NCI-H2171 (cell line): ENCODE measurements at regions not wholly inside any gene's neighbourhood (a gene's known extent, or its start where the extent isn't known, plus 50 kb on each side); places are given as distances from the start of the nearest gene placed in this dataset.

ENCODE experiments used
- DNase-seq: peaks from one replicate; lab custom pipeline; 2025; lab: John Stamatoyannopoulos, UW

DNA sequence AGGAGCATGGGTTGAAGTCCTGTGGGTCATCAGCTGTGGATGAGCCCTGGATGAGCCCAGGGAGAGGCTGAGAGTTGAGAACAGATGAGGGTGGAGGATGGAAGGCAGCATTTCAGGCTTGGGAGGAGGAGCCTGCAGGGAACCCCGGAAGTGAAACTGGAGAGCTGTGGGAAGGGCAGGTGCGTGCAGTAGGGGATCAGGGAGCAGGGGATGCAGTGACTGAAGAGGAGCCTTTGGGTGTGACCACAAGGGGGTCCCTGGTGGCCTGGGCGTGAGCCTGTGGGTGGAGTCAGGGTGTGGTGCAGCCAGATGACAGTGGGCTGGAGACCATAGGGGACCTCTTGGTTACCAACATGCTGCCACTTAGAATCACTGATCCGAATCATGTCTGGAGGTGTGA is 115.5 kb downstream of the PAPOLA start:
- DNase-seq = no peak

DNA sequence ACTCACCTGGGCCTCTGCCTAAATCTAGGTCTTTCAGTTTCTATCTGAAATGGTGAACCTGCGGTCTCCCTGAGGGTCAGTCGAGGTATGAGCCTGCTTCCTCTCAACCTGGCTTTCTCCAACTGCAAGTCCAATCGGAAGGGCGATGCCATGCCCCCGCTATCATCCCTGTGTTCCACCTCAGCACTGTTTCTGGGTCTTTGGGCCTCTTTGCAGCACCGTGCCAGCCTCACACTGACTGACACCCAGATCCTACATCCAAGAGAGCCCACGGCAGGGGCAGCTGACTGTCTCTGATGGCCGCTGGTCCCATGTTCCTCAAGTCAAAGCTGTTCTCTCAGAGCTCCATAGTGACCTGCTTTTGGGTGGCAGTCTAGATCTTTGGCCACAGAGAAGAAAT is 120.7 kb downstream of the PAPOLA start:
- no peak for DNase-seq

DNA sequence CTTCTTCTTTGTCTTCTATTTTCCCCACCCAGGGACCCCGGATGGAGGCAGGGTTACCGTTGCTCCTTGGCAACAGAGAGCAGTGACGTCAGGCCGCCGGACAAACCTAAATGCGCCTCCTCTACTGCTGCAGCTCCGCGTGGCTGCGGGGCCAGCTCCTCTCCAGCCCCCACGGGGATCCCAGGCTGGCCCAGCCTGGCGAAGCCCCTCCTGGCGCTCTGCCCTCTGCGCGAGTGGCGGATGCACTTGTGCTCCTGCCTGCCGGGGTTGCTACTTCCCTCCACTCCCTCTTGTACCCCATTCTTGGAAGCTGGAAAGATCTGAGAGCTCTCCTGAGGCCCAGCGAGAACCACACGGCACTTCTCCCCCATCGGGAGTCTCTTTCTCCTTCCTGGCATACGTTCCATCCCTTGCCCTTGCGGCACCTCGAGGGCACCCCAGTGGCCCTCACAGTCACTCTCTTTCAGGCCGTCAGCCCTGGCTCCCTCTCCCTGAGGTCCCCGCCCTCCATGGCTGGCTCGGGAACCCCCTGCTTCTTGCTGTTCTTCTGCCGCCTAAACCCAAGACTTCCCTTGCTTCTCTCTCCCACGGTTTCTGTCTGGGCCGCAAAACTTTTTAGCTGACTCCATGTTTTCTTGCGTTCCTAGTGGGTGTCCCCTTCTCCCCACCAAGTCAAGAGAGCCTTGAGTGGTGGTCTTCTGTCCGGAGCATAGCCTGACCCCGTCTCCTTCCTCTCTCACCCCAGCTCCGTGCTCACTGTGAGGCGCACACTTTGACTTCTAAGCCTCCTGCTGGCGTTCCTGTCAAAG is 121.7 kb downstream of the PAPOLA start:
- no peak for DNase-seq

DNA sequence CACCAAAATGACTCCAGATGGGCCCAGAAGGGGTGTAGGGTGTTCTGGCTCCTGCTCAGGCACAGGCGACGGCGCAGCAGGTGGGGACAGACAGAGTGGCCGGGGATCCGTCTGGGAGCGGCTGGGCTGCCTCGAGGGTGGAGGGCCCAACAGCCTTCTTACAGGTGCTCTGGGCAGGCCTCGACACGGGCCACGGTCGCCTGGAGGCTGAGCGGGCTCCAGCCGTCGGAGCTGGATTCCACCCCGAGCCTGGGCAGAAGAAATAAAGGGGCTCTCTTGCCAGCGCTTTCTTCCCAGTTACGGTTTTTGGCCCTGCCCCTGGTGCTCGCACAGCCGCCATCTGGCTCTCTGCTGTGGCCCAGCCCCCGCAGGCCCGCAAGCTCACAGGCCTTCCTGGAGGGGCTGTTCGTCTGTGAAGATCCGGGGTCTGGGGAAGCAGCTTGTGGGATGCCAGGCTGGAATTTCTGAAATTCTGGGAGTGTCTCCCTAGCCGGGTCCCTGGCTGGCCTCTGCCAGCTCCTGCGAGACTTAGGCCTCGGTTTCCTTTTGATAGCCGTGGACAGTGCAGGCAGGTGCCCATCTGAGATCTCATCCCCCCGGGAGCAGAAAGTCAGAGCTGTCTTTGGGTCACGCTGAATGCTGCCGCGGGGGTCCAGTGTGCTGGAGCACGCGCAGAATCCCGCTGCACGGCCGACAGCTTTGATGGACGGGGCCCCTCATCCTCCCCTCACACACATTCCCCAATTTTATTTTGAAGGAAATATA is 122.7 kb downstream of the PAPOLA start:
- DNase-seq = peak; percentile 19

DNA sequence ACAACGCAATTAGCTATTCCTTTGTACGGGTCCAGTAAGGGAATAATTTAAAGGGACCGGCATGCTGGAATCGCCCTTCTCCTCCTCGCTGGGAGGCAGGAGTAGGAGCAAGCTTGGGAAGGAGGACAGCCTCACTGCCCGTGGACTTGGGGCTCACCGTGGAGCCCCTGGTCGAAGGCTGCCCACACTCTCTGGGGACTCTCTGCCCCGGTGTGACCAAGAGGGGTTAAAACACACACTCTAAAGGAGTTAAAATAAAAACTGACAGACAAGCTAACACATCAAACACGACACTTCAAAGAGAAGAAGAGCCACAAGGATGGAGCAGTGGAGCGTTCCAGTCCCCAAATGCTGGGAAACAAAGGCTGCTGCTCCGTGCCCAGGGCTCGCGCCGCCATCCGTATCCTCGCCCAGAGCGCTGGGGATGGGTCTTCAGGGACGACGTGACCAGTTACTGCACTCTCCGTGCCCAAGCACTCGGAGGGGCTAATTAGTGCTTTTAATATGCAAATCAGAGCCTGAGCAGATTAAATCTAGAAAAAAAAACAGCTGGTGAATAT is 123.3 kb downstream of the PAPOLA start:
- no peak for DNase-seq

DNA sequence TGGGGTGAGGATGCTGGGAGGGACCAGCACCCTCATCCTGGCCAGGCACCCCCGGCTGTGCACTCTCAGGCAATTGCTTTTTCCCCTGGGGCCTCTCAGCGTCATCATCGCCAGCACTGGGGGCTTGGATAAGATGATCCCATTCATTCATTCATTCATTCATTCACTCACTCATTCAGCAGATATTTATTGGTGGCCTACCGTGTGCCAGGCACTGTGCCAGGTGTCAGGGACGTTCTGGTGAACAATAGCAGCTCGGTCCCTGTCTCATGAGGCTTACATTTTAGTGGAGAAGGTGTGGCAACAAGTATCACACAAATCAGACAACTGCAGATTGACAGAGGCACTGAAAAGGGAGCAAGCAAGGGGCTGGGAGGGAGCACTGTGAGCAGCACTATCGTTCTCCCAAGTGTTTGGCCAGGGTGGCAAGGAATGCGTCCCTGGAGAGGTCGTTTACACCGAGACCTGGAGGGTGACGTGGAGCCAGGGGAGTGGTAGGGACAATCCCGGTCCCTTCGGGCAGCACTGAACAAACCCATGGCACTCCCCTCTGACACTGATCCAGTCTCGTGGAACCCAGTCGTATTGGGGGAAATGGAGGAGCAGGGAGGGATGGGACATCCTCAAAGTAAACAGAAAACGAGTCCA is 124.1 kb downstream of the PAPOLA start:
- DNase-seq = no peak

DNA sequence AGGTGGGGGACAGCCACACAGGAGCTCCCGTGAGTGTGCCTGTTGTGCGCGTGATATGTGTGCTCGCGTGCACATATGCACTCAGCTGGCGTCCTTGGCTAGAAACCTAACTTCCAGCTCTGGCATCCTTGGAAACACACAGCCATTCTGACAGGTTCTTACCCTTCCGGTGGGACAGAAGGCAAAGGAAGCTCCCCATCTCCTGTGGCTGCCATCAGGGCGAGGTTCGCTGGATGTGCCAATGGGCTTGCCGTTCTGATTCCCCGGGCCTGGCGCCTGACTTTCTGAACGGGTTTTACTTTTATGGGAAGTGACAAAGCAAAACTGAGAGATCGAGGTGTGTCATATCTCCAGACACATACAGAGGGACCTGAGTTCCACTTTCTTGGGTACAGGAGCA is 124.7 kb downstream of the PAPOLA start:
- DNase-seq = no peak

DNA sequence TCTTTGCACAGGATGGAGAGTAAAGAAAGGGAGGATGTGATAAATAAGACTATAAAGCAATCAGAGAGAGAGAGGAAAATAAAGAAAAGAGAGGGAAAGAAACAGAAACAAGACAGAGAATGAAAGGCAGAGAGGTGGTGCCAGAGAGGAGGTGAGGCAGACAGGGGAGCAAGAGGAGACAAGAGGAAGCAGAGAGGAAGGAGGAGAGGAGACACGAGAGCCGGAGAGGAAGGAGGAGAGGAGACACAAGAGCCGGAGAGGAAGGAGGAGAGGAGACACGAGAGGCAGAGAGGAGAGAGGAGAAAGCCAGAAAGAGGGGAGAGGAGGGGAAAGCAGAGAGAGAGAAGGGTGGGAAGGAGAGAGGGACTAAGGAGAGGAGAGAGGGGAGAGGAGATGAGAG is 125.2 kb downstream of the PAPOLA start:
- DNase-seq = no peak

DNA sequence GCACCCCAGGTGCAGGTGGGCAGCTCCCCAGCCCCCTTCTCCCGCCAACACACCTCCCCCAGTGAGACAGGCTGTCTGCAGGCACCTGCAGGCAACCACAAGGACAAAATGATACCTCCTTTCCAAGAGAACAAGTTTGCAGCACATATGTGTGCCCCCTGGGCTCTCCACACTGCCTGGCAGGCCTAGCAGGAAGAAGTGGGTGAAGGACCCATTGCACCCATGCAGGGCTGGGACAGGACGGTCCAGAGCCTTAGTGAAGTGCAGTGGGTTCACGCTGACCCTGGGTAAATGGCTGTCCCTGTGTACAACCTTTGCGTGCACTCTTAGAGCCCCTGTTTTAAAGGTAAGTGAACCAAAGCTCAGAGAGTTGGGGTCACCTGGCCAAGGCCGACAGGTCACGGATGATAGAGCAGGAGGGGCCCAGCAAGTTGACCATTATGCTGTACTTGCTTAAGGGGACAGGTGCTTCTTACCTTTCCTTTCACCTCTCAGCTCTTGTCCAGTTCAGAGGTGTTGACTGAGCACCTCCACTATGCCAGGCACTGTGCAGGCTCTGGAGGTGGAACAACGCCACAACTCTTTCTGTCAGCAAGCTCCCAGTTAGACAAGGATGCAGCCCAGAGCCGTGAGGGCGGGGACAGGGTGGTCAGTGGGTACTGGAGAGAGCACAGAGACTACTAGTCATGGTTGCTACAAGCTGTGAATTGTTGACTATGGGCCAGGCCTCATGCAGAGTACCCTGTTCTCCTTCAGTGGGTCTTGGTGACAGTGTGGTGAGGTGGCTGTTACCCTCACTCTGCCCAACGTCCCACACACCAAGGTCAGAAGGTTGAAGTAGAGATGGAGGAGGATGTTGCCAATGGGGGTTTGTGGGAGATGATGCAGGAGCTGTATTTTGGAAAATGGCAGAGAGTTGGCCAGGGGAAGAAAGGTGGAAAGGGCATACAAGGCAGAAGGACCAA is 125.9 kb downstream of the PAPOLA start:
- no peak for DNase-seq

DNA sequence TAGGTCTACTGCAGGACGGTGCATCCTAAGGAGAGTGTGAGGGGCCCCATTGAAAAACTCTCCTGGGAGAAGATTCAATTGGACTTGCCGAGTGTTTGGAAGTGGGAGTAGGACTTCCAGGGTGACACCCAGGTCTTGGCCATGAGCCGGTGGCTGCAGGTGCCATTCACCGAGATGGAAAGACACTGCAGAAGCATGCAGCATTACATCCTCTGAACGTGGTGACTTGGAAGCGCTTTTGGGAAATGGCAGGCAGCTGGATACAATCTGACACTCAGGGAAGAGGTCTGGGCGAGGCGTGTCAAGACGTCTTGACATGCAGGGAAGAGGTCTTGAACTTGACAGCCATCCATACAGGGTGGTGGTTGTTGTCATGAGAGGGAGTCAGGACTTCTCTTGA is 126.9 kb downstream of the PAPOLA start:
- no peak for DNase-seq

DNA sequence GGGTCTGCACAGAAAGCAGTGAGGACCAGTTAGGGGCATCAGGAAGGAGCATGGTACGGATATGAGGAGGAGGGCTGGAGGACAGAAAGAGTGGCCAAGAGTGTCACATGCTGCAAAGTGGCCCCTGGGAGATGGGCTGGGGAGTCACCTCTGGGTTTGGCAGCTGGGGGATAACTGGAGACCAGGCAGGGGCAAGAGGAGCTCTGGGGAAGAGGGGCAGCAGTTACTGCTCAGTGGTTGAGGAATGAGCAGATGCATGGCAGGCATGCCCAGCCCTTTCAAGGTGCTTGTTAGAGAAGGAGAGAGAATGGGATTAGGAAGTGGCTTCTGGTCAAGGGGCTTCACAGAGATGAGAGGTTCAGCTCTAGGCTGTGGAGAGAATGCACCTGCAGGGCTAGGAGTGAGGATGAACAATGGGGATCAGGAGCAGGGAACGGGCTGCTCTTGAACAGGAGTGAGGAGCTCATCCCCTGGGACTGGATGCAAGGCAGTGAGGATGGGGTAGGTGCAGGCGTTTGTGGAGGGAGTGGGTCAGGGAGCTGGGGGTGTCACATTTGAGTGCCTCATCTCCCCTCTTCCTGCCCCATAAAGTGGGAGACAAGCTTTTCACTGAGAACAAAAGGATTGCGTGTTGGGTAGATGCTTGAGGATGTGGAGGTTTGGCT is 127.5 kb downstream of the PAPOLA start:
- DNase-seq = no peak

DNA sequence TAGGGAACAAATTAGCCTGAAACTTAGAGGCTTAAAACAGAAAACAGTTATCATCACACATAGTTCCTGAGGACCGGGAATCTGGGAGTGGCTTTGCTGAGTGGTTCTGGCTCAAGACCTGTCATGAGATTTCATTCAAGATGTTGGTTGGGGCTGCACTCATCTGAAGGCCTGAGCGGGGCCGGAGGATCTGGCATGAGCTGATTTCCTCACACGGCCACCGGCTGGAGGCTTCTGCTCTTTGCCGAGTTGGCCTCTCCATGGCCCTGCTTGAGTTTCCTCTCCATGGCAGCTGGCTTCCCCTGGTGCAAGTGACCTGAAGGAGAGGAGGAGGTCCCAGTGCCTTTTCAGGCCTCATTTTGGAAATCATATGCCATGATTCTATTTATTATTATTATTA is 128.1 kb downstream of the PAPOLA start:
- no peak for DNase-seq

DNA sequence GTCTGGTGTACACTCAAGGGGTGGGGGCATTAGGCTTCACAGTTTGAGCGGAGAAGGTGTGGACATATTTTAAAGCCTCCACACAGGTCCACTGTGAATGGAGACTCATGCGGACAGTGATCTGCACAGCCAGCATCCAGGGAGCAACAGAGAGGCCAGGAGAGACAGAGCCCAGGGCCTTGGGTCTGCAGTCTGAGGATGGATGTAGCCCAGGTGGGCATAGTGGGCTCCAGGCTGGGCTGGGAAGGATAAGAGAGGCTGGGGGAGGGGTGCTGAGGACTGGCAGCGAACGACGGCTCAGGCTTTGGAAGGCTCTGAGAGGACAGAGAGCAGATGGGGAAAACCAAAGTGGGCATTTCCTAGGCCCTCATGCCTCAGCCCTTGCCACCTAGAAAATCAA is 128.8 kb downstream of the PAPOLA start:
- no peak for DNase-seq

DNA sequence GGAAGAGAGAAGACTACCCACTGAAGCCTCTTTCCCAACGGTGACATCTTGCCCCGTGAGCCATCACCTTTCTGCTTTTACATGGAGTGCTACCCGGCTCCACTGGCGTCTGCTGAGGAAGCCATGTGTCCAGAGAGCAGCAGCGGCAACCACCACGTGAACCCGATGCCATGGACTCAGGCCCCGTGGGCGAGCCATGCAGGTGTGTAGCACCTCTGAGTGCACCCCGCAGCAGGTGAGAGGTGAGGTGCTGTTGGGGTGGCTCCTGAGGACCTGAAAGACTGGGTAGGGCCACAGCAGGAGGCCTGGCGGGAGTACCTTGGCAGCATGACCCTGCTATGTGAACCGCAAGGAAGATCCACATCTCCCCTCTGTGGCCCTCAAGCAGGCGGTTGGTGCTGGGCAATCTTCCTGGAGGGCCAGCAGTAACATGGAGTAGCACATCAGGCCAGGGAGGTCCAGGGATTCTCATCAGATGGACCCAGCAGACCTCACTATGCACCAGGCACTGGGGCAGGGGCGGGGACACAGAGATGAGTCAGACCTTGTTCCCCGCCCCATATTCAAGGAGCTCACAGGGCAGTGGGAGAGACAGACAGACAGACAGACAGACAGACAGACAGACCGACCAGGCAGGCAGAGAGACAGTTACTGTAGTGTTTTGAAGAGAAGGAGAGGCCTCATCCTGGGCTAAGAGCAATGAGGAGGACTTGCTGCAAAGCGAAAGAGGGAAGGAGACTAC is 129.6 kb downstream of the PAPOLA start:
- DNase-seq = no peak

DNA sequence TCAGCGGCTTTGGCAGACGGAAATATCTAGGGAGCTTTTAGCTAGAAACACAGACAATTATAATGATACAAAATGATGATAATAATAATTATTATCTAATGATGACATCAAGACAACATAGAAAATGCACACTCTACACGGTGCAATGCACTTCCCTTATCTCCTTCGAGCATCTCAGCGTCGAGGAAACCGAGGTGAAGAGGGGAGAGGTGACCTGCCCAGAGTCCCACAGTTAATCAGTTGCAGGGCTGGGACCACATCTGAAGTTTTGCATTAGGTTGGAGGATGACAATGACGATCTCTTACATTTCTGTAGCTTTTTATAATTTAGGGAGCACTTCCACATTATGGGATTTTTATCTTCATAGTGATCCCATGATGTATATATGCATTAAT is 130.2 kb downstream of the PAPOLA start:
- DNase-seq = no peak

DNA sequence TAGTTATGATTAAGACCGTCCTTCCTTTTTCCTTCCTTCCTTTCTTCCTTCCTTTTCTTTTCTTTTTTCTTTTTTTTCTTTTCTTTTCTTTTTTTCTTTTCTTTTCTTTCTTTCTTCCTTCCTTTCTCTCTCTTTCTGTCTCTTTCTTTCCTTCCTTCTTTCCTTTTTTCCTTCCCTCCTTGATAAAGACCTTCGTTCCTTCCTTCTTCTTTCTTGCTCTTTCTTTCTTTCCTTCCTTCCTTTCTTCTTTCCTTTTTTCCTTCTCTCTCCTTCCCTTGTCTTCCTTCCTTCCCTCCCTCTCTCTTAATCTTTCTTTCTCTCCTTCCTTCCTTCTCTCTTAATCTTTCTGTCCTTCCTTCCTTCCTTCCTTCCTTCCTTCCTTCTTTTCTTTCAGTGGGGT is 130.9 kb downstream of the PAPOLA start:
- DNase-seq = no peak

DNA sequence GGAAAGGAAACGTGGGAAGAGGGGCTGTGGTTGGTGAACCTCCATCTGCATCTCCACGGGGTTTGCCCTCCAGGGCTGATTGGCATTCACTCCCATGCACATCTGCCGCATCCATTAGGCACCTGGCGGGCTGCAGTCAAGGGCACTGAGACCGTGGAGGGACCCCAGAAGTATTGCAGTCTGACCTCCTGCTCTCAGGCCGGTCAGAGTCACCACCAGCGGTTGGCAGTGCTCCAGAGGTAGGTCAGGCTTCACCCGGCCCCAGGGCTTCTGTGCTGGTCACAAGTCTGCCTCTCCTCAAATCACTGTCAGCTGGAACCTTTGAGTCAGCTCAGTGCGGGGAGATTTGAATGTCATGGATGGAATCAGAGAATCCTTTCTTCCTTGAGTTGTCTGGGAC is 132.3 kb downstream of the PAPOLA start:
- no peak for DNase-seq

DNA sequence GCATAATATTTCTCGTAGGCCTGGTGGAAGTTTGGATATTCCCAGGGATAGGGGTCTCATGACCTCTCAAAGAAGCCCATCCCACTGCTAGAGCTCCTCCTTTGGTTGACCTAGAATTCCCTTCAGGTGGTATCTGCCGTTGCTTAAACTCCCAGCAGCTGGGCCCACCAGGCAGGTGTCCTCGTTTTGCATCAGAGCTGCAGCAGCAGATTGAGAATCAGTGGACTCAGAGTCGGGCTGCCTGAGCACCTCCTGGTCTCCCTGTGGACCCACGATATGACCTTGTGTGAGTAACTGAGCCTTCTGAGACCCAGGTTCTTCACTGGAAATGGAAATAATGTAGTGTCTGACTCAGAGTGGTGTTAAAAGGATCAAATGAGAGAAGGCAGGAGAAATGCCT is 132.7 kb downstream of the PAPOLA start:
- DNase-seq = no peak

DNA sequence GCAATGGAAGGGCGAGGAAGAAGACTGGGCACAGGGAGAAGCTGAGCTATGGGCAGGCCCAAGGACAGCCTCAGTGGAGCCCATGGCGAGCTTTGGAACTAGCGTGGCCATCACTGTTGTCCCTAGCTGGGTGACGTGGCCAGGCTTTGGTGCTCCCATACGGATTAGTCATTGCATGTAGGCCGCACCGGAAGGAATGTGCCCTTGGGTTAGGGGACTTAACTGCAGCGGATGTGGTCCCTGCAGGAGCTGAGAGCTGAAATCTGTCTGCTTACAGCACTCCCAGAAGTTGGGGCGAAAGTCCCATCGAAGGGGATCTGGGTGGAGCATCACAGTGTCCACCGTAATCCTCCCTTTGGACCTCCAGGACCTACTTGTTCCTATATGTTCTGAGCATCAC is 133.7 kb downstream of the PAPOLA start:
- DNase-seq = no peak

DNA sequence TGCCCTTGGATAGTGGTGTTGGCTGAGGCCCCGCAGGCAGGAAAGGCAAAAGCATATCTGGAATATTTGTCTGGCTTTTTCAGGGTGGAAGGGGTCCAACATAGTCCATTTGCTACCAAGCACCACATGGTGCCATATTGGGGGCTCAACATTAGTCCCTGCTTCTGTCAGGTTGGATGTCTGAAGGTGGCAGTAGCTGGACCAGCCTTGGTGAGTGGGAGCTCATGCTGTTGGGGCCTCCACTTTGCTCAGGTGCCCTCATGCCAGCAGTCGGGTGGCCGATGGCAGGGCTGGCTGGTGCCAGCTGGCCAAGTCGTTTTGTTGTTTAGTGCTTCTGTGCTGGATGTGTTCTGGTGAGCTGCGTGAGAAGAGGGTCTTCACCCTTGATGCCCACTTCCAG is 135.3 kb downstream of the PAPOLA start:
- DNase-seq = no peak
